Suprapubic skin (tissue), 4 donors: ENCODE measurements at regions not wholly inside any gene's neighbourhood (a gene's known extent, or its start where the extent isn't known, plus 50 kb on each side); places are given as distances from the start of the nearest gene placed in this dataset.

ENCODE experiments used
- DNase-seq, 2 donors: peaks; one replicate each; pipeline ENCODE4 v3.0.0-alpha.2; 2019; ENCODE audit warnings: low spot score in 2 of 2
- H3K27ac ChIP-seq: fragments of 200-600 bp; sonication (generic); one replicate; pipeline ENCODE4 v1.5.1; 2019
- H3K27me3 ChIP-seq: fragments of 200-600 bp; sonication (generic); one replicate; pipeline ENCODE4 v1.5.1; 2019
- H3K36me3 ChIP-seq: fragments of 200-600 bp; sonication (generic); one replicate; pipeline ENCODE4 v1.5.1; 2019
- H3K4me1 ChIP-seq: fragments of 200-600 bp; sonication (generic); one replicate; pipeline ENCODE4 v1.5.1; 2019
- H3K4me3 ChIP-seq: fragments of 200-600 bp; sonication (generic); one replicate; pipeline ENCODE4 v1.5.1; 2019; ENCODE audit warnings: mild to moderate bottlenecking
- H3K9me3 ChIP-seq: fragments of 200-600 bp; sonication (generic); one replicate; pipeline ENCODE4 v1.5.1; 2019
- EP300 ChIP-seq: sonication (generic); formaldehyde crosslinking; IDR thresholded peaks from one replicate; pipeline ENCODE4 v1.6.1; 2017; ENCODE audit warnings: antibody characterized with exemption
- POLR2A ChIP-seq, 2 donors: fragments of 450-650 bp; IDR thresholded peaks; one replicate each; pipeline ENCODE4 v1.6.1; 2017; ENCODE audit warnings: antibody characterized with exemption in 2 of 2, mild to moderate bottlenecking in 2 of 2, moderate library complexity in 2 of 2
- POLR2AphosphoS5 ChIP-seq, 3 donors: sonication (generic); formaldehyde crosslinking; IDR thresholded peaks; one replicate each; pipeline ENCODE4 v1.6.1; 2017; ENCODE audit warnings: antibody characterized with exemption in 3 of 3
- WGBS: methylation state at CpG from one replicate; pipeline ENCODE4 v1.1.5; 2018; 5-methylcytosine and 5-hydroxymethylcytosine counted together
- TF ChIP-seq, protein P1 (sequence below), 2 donors: fragments of 200-600 bp in 1 of 2; fragments of 450-650 bp in 1 of 2; sonication (generic) in 1 of 2; IDR thresholded peaks; one replicate each; pipeline ENCODE4 v1.5.1; 2016 to 2019; ENCODE audit warnings: antibody characterized with exemption in 2 of 2, mild to moderate bottlenecking in 1 of 2, moderate library complexity in 1 of 2

DNA sequence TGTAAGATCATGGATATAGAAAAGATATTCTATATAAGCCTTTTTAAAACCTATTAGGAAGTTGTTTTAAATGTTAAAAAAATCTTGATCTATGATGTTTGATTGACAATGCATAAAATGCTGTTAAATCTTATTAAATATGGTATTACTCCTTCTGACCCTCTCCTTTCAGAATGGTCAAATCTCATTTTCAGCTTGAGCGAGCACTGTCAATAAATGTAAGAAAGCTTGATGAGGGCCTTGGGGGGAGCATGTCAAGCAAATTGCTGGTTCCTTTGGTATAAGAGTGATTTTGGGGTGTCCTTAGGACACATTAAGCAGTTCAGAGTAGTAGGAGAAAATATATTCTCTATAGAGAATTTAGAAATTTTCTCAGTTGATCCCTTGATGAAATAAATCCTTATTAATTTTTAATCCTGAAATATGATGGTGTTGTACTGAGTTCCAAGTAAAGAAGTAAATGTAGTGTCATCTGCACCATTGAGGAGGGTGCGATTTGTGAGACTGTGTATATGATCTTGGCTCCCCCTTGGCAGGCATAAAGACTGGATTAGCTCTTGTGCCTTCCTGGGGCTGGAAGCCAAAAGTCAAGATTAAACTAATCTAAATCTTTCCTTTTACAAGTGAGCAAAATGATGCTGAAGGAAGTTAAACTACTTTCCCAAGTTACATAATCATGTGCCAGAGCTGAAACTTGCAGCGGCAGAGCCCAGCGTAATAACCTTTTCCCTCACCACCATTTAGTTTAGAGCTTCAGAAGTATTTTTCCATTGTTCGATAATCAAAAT lies 82.6 kb upstream of the ANK2 start:
- TF ChIP-seq POLR2A (IDR thresholded peaks at IDR 0.05) (no peak), POLR2AphosphoS5 (IDR thresholded peaks at IDR 0.05) (no peak), EP300 (no peak)
- TF ChIP-seq, protein P1, sequence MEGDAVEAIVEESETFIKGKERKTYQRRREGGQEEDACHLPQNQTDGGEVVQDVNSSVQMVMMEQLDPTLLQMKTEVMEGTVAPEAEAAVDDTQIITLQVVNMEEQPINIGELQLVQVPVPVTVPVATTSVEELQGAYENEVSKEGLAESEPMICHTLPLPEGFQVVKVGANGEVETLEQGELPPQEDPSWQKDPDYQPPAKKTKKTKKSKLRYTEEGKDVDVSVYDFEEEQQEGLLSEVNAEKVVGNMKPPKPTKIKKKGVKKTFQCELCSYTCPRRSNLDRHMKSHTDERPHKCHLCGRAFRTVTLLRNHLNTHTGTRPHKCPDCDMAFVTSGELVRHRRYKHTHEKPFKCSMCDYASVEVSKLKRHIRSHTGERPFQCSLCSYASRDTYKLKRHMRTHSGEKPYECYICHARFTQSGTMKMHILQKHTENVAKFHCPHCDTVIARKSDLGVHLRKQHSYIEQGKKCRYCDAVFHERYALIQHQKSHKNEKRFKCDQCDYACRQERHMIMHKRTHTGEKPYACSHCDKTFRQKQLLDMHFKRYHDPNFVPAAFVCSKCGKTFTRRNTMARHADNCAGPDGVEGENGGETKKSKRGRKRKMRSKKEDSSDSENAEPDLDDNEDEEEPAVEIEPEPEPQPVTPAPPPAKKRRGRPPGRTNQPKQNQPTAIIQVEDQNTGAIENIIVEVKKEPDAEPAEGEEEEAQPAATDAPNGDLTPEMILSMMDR (IDR thresholded peaks at IDR 0.05): no peak
- no peaks in the 10 kb centered on the region for H3K36me3 ChIP-seq
- no peaks in the 10 kb centered on the region for H3K4me1 ChIP-seq
- no peak overlapping the region for H3K4me3 ChIP-seq
- no peaks in the 10 kb centered on the region for H3K9me3 ChIP-seq
- WGBS: 97% methylated on average over 5 of the region's 5 CpGs
- no peak overlapping the region for H3K27ac ChIP-seq
- no peak for DNase-seq
- no peaks in the 10 kb centered on the region for H3K27me3 ChIP-seq

DNA sequence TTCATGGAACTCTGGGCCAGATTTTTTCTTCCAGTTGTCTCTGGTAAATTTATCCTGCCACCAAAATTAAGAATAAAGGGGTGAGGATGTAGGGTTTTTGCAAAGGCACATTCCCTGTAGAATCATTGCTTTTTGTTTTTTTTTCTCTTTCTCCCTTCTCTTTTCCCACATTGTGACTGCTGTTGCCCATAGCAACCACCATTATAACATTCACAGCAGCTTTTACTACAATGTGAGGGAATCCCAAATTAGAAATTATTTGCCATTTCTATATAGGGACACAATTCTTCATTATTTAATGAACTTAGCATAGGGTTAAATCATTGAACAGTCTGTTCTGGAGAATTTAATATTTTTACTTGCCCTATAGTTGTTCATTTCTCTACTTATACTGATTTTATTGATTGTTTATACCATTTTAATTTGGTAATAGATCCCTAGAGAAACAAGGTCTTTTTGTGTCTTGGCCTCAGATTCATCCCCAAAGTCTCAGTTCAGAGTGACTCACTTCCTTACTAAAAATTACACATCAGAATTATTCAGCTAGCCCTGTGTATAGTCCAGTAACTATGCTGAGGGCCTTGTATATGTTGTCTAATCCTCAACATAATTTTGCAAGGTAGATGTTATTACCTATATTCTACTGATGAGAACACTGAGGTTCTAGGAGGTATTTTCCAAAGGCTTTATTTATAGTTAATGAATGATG lies 80.8 kb upstream of the ANK2 start:
- H3K27me3 ChIP-seq: no peaks in the 10 kb centered on the region
- TF ChIP-seq POLR2AphosphoS5 (IDR thresholded peaks at IDR 0.05) (no peak), POLR2A (IDR thresholded peaks at IDR 0.05) (no peak), EP300 (no peak)
- TF ChIP-seq, protein P1 (IDR thresholded peaks at IDR 0.05): no peak
- no peaks in the 10 kb centered on the region for H3K36me3 ChIP-seq
- no peaks in the 10 kb centered on the region for H3K9me3 ChIP-seq
- no peak for DNase-seq
- no peak overlapping the region for H3K4me3 ChIP-seq
- H3K27ac ChIP-seq: no peak overlapping the region
- H3K4me1 ChIP-seq: no peaks in the 10 kb centered on the region

DNA sequence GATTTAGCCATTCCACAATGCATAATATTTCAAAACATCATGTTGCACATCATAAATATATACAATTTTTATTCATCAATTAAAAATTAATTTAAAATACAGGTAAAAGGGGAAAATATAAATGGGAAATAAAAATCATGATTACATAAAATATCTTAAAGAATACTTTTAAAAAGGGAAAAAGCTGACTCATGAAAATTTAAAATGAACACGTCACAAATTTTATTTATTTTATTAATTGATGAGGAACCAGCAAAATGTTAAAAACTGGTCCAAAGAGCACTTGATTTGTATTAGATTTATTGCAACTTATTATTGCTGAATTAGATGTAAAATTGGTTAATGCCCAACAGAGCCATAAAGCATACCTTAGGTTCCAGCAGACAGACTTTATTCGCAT lies 78.5 kb upstream of the ANK2 start:
- H3K4me3 ChIP-seq: no peak overlapping the region
- no peak for TF ChIP-seq POLR2AphosphoS5 (IDR thresholded peaks at IDR 0.05)
- TF ChIP-seq POLR2A (IDR thresholded peaks at IDR 0.05): no peak
- TF ChIP-seq EP300: no peak
- TF ChIP-seq, protein P1 (IDR thresholded peaks at IDR 0.05): no peak
- WGBS: 96% methylated on average over 2 of the region's 2 CpGs

DNA sequence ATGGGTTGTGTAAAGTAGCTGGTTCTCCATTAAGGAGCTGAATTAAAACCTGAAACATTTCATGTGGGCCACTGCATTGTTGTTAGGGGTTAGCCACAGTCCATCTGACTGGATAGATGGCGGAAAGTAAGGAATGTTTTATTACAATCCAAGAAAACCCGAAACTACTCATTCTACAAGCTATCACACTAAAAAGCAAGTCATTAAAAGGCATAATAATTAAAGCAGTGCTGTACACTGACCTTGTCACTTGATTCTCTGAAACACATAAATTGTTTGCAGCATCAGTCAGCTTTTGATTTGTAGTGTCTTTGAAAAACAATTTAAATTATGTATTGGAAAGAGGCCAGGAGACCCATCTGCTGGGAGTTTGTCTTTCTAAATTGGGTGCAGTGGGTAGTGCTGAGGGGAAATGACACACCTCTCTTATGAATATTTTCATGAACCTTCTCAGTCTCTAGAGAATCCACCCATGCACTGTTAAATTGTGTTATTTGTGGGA lies 75.7 kb upstream of the ANK2 start:
- H3K27me3 ChIP-seq: no peaks in the 10 kb centered on the region
- H3K9me3 ChIP-seq: no peaks in the 10 kb centered on the region
- no peaks in the 10 kb centered on the region for H3K36me3 ChIP-seq
- WGBS: 74% methylated on average over 2 of the region's 2 CpGs
- no peaks in the 10 kb centered on the region for H3K4me1 ChIP-seq
- TF ChIP-seq, protein P1 (IDR thresholded peaks at IDR 0.05): no peak
- TF ChIP-seq EP300: no peak
- no peak for TF ChIP-seq POLR2A (IDR thresholded peaks at IDR 0.05)
- no peak for TF ChIP-seq POLR2AphosphoS5 (IDR thresholded peaks at IDR 0.05)
- no peak overlapping the region for H3K27ac ChIP-seq
- DNase-seq: no peak
- H3K4me3 ChIP-seq: no peak overlapping the region

More for the DNA sequence above, 78.5 kb upstream of the ANK2 start:
- H3K27me3 ChIP-seq: no peaks in the 10 kb centered on the region
- no peaks in the 10 kb centered on the region for H3K4me1 ChIP-seq
- H3K27ac ChIP-seq: no peak overlapping the region
- no peaks in the 10 kb centered on the region for H3K9me3 ChIP-seq
- DNase-seq: no peak
- H3K36me3 ChIP-seq: no peaks in the 10 kb centered on the region
